ENCODE measurements at regions not wholly inside any gene's neighbourhood (a gene's known extent, or its start where the extent isn't known, plus 50 kb on each side); places are given as distances from the start of the nearest gene placed in this dataset.

- TF ChIP-seq EZH2 (IDR thresholded peaks at IDR 0.05; ENCODE audit: insufficient read depth, poor library complexity, severe bottlenecking), result no peak
- TF ChIP-seq EZH2phosphoT487 (IDR thresholded peaks at IDR 0.05; ENCODE audit: insufficient read depth, low read depth), result no peak
Measured at GRCh38 chr7:13091974-13092707, 404.7 kb downstream of the ARL4A start.

Data from GM23248 (cell line).